ENCODE measurements at regions not wholly inside any gene's neighbourhood (a gene's known extent, or its start where the extent isn't known, plus 50 kb on each side); places are given as distances from the start of the nearest gene placed in this dataset.
"Not testable (repeated sequence)": the region's sequence is repeated elsewhere in the genome, so short reads cannot be mapped to it uniquely, and the experiment has no call there.

GRCh38 chr9:13915591-13916301 is 398.2 kb downstream of the NFIB start:
- H3K4me1 Mint-ChIP-seq (ENCODE audit: low read depth, unreplicated experiment), result no peaks in the 10 kb centered on the region
- H3K27ac Mint-ChIP-seq (ENCODE audit: unreplicated experiment), result no peak overlapping the region
- no peaks in the 10 kb centered on the region for H3K36me3 Mint-ChIP-seq (ENCODE audit: unreplicated experiment)
- H3K27me3 Mint-ChIP-seq (ENCODE audit: unreplicated experiment), result no peaks in the 10 kb centered on the region
- no peaks in the 10 kb centered on the region for H3K9me3 Mint-ChIP-seq (ENCODE audit: unreplicated experiment)
- H3K4me3 Mint-ChIP-seq (ENCODE audit: unreplicated experiment), result no peak overlapping the region
- DNase-seq, result no peak
- TF ChIP-seq CTCF (IDR thresholded peaks at IDR 0.05; ENCODE audit: partially characterized antibody, unreplicated experiment), result no peak

- Mint-ChIP-seq H3K27ac (ENCODE audit: unreplicated experiment) (no peak overlapping the region), H3K36me3 (ENCODE audit: unreplicated experiment) (no peaks in the 10 kb centered on the region), H3K27me3 (ENCODE audit: unreplicated experiment) (no peaks in the 10 kb centered on the region), H3K4me1 (ENCODE audit: low read depth, unreplicated experiment) (no peaks in the 10 kb centered on the region), H3K9me3 (ENCODE audit: unreplicated experiment) (no peaks in the 10 kb centered on the region), H3K4me3 (ENCODE audit: unreplicated experiment) (no peak overlapping the region)
- no peak for TF ChIP-seq CTCF (IDR thresholded peaks at IDR 0.05; ENCODE audit: partially characterized antibody, unreplicated experiment)
- no peak for DNase-seq
Measured at GRCh38 chr9:13915131-13915530, 398.8 kb downstream of the NFIB start.

- Mint-ChIP-seq H3K9me3 (ENCODE audit: unreplicated experiment) (no peaks in the 10 kb centered on the region), H3K4me3 (ENCODE audit: unreplicated experiment) (no peak overlapping the region), H3K4me1 (ENCODE audit: low read depth, unreplicated experiment) (no peaks in the 10 kb centered on the region), H3K36me3 (ENCODE audit: unreplicated experiment) (no peaks in the 10 kb centered on the region), H3K27ac (ENCODE audit: unreplicated experiment) (no peak overlapping the region), H3K27me3 (ENCODE audit: unreplicated experiment) (no peaks in the 10 kb centered on the region)
- TF ChIP-seq CTCF (IDR thresholded peaks at IDR 0.05; ENCODE audit: partially characterized antibody, unreplicated experiment), result no peak
- DNase-seq, result no peak
Measured at GRCh38 chr9:13911473-13911872, 402.5 kb downstream of the NFIB start.

GRCh38 chr9:13907842-13908241 is 406.1 kb downstream of the NFIB start:
- not testable (repeated sequence) for DNase-seq; H3K9me3 Mint-ChIP-seq (ENCODE audit: unreplicated experiment); H3K27ac Mint-ChIP-seq (ENCODE audit: unreplicated experiment); H3K36me3 Mint-ChIP-seq (ENCODE audit: unreplicated experiment); H3K4me3 Mint-ChIP-seq (ENCODE audit: unreplicated experiment); H3K4me1 Mint-ChIP-seq (ENCODE audit: low read depth, unreplicated experiment); H3K27me3 Mint-ChIP-seq (ENCODE audit: unreplicated experiment)

- Mint-ChIP-seq H3K9me3 (ENCODE audit: unreplicated experiment) (no peaks in the 10 kb centered on the region), H3K36me3 (ENCODE audit: unreplicated experiment) (no peaks in the 10 kb centered on the region), H3K4me1 (ENCODE audit: low read depth, unreplicated experiment) (no peaks in the 10 kb centered on the region), H3K4me3 (ENCODE audit: unreplicated experiment) (no peak overlapping the region), H3K27ac (ENCODE audit: unreplicated experiment) (no peak overlapping the region), H3K27me3 (ENCODE audit: unreplicated experiment) (no peaks in the 10 kb centered on the region)
- TF ChIP-seq CTCF (IDR thresholded peaks at IDR 0.05; ENCODE audit: partially characterized antibody, unreplicated experiment), result no peak
- DNase-seq, result no peak
Measured at GRCh38 chr9:13904746-13905145, 409.2 kb downstream of the NFIB start.
